ENCODE measurements at regions not wholly inside any gene's neighbourhood (a gene's known extent, or its start where the extent isn't known, plus 50 kb on each side); places are given as distances from the start of the nearest gene placed in this dataset.

DNA sequence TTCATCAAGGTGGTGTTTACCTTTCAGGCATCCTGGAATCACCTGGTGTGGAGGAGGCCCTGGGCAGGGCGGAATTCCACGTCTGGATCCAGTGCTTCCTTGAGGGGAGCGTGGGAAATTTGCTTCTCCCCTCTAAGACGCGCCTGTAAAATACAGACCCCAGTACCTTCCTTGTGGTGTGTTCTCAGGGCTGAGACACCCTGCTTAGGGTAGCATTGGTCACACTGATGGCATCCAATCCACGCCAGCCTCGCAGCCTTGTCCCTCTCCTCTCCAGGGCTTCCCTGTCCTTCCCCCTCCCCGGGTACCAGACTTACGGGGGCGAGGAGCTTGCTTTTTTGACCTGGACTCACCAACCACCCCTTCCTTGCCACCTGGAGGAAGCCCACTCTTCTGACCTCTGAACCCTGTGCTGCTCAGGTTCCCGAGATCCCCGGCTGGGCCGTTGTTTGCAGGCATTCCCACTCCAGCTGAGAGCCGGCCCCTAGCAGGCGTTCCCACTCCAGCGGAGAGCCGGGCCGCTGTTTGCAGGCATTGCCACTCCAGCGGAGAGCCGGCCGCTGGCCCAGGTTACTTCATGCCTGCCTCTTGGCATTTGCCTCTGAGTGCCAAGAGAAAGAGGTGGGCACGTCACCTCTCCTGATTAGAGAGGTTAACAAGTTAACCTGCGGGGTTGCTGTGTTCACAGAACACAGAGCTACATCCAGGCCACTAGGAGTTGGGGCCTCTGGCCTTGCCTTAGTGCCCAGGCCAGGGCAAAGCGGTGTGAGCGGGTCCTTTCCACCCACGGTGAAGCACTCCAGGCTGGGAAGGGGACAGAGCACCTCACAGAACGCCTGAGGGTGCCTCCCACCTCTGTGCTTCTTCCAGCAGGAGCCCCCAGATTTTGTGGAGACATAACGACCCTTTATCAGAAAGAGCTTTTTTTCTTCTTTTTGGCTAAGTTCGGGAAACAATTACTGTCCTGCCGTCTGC, 254.0 kb upstream of the PPP2R2D start:
- no peak for DNase-seq (ENCODE audit: extremely low read depth, low read depth)

DNA sequence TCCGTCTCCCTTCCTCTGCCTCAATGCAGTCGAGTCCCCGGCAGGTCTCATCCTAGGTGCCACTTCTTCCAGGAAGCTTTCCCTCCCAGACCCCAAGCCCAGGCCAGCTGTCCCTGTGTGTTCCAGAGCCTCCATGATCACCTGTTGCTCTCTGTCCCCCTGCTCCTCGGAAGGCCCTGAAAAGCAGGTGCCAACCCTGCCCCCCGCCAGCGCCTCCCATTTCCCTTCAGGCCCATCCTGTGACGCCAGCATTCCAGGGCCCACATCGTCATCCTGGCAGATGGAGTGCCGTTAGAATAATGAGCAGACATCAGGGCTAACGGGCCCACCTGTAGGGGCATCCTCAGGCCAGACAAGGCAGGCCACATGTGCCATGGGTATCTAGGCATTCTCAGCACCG, 253.0 kb upstream of the PPP2R2D start:
- DNase-seq (ENCODE audit: extremely low read depth, low read depth): no peak

DNA sequence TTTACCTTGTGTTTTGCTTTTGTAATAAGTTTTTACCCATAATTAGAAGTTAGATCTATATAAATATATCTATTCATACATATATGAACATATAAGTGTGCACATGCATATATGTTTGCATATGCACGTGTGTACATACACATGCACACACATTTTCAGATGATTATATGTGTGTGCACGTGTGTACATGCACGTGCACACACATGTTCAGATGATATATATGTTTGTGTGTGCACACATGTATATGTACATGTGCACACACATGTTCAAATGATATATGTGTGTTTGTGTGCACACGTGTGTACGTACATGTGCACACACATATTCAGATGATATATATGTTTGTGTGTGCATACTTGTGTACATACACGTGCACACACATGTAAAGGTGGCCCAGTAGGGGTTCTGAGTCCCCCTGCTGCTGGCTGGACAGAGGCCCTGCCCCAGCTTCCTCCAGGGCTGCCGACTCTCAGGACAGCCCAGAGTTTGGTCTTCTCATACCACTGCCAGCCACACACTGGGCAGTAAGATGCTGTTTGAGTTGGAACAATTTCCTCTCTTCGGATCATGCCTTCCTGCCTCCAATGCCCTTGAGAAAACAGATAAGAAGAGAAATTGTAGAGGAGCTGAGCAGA, 252.3 kb upstream of the PPP2R2D start:
- DNase-seq (ENCODE audit: extremely low read depth, low read depth): no peak

DNA sequence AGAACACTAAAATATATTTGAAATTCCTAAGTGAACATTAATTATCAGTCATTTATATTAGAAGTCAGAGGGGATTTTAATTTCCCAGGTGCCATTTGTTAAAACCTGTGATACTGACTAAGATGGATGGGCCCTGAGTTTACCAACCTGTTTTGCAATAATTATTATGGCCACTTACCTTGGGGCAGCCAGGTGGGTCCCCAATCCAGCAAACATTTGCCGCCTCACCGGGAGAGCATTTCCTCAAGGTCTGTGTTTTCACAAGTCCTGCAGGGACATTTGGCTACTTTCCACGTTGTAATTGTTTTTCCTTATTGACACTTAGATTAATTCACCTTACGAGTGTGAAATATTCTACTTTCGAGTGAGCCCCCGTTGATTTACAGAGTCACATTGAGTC, 251.2 kb upstream of the PPP2R2D start:
- DNase-seq (ENCODE audit: extremely low read depth, low read depth): no peak

DNA sequence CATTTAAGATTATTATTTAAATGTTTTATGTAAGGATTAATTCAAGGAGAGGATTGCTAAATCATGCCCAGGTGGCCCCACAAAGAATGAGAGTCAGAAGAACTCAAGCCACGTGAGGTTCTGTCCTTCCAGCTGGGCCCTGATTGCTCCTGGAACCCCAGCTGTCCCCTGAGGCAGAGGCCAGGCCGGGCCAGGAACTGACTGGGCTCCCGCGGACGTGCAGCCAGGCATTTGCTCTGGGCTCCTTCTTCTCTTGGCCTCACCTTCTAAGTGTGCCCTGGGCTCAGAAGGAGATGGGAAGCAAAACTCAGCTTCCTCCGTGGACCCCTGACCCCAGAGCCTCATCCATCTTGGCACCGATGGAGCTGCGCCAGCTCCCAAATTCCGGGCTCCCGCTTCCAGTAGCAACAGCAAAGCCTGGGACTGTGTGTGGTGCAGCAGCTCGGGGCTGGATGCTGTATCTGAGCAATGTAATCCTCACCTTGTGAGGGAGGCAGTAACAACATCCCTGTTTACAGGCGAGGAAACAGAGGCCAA, 250.6 kb upstream of the PPP2R2D start:
- DNase-seq (ENCODE audit: extremely low read depth, low read depth): no peak

DNA sequence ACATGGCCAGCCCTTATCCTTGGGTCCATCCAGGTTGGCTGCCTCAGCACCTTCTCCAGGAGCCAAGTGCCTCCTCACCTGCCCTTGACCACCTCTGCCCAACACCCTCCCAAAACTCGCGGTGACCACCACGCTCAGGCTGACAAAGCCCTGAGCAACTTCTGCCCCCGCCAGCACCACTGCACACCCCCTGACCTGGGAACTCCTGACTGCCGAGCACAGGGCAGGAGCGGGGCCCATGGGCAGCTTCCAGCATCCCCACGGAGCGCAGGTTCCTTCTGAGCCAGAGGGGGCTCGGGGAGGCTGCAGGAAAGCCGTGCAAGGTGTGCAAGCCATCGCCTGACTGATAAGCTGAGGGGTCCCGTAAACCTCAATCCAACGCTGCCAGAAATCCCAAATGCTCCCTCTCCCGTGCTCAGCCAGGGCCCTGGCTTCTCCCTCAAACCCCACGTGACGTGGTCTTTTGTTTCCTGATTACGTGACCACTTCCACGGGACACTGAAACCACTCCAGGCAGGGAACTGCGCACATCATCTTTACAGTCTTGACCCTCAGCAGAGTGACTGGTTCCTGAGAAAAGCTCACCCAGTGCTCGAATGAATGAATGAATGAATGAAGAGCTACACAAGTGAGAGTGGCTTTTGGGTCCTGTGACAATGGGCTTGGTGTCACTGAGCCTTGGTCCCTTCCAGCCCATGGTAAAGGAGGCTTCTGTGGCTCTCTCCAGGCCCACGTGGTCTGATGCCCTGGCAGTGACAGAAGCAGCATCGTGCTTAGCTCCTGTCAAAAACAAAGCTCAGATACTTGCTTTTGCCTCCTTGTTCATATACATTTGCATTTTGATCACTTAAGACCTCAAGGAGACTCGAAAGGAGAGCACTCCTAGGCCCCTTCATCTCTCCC, 249.8 kb upstream of the PPP2R2D start:
- DNase-seq (ENCODE audit: extremely low read depth, low read depth): no peak

DNA sequence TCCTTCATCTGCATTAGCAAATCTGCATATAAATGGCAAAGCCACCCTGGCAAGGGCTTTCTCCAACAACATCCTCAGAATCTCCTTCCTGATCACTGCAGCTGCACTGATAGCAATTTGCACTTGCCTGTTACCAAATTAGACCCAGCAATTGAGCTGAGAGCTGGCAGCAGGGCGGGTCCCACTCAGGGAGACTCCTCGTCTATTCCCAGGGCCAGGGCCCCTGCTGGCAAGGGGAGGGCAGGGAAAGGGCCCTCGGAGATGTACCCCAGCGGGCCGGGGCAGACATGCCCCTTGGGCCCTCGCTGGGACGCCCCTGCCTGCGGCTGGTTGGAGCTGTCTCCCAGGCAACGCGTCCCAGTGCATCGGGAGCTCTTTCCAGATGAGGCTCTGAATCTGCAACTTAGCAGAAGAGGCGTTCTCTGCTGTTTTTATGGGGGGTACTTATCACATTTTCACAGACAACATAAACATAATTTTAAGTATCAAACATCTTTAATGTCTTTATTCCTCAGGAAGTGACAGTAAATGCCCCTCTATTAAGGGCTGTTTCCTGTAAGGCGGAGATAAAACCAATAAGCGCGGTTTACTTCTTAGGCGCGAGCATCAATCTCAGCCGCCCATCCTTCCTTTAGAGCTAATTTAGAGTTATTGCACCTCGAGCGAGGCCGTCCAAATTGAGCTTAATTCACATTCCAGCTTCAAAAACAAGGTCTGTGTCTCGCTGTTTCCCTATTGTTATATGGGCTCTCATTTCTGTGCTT, 249.0 kb upstream of the PPP2R2D start:
- DNase-seq (ENCODE audit: extremely low read depth, low read depth): no peak

DNA sequence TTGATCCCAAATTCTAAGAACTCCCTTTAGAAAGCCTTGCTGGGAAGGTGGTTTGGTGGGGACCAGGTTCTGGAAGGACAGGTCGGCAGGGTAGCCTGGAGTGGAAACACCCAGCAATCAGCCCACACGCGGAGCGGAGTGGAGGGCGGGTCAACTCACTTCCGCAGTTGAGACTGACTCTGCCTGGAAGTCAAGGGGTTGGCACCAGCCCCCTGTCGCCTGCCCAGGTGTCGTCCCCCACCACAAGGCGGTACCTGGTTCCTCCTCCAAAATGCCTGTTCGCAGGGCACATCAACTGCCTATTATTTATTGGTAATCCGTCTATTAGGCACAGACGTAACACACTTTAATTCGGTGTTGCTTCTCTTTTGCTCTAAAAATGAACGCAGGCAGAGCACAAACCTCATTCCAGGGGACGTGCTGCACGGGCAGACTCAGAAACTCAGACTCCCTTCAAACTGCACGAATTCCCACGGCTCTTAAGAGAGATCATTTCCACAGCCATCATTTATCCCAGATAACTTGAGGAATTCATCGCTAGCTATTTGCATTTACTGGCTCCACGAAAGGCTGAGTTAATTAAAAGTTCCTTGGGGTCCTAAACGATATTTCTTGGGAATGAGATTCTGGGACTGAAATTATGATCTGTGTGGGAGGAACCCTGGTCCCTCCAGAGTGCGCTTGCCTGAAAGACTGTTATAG, 248.2 kb upstream of the PPP2R2D start:
- no peak for DNase-seq (ENCODE audit: extremely low read depth, low read depth)

DNA sequence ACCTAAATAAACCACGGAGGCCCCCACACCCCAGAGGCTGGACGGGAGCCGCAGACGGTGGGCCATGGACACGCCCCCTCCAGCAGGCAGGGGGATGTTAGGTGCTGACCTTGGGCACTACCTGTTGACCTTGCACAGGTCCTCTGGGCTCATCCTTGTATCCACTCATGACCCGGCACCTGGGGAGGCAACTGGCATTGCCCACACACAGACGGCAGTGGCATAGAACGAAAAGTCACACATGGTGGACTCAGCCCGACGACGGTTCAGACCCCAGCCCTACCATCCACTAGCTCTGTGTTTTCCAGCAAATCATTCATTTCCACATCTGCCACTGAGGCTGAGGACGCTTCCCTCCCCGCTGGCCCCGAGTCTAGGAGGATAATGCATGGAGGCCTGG, 247.7 kb upstream of the PPP2R2D start:
- no peak for DNase-seq (ENCODE audit: extremely low read depth, low read depth)

DNA sequence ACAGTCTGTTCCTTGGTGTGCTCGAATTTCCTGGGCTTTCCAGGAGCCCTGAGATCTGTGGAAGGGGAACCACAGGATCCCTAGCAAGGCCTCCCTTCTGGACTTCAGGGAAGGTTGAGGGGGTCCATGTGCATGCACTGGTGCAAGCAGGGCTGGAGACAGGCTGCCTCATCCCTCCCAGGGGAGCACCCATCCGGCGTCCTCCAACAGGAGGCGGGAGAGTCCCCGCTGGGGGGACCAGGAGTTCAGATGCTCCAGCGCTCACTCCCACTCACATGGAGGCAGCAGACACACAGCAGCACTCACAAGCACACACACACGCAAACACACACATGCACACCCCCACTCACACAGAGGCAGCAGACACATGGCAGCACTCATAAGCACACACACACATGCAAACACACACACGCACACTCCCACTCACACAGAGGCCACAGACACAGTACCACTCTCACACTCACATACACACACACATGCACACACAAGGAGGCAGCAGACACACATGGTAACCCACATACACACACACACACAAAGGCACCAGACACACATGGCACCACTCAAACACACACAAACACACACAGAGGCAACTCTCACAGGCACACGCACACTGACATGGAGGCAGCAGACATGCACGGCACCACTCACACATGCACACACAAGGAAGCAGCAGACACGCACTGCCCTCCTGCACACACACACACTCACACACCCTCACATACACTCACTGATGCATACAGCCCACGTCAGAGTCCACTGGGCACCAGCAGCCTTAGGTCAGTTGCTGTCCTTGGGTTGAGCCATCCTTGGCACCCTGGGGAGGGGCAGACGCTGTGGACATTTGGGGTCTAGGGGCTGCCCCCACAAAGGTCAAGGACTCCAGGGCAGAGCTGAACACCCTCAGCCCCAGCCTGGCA, 247.0 kb upstream of the PPP2R2D start:
- DNase-seq (ENCODE audit: extremely low read depth, low read depth): no peak

DNA sequence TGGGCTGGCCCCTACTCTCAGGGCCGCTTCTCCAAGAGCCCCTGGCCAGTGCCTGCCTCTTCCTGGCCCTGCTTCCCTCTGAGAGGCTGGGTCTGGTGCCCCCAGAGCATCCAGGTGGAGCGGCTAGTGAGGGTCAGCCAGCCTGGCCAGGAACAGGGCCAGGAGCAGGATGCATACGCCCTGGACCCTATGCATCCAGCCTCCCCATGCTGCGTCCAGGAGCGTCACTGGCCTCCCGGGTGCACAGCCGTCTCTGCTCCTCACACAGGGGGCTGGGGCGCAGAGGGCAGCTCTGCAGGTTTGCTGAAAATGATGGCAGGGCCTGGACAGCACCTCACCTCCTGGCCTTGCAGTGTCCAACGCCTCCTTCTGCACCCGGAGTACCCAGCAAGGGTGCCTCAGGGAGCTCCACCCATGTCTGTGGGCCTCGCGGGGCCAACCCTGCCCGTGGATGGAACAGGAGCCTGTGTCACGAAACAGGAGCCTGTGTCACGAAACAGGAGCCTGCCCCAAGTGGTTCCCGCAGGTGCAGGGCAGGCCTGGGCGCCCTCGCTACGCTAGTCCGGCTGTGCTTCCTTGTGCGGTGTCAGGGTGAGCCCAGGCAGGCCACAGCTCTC, 246.2 kb upstream of the PPP2R2D start:
- DNase-seq (ENCODE audit: extremely low read depth, low read depth): no peak

DNA sequence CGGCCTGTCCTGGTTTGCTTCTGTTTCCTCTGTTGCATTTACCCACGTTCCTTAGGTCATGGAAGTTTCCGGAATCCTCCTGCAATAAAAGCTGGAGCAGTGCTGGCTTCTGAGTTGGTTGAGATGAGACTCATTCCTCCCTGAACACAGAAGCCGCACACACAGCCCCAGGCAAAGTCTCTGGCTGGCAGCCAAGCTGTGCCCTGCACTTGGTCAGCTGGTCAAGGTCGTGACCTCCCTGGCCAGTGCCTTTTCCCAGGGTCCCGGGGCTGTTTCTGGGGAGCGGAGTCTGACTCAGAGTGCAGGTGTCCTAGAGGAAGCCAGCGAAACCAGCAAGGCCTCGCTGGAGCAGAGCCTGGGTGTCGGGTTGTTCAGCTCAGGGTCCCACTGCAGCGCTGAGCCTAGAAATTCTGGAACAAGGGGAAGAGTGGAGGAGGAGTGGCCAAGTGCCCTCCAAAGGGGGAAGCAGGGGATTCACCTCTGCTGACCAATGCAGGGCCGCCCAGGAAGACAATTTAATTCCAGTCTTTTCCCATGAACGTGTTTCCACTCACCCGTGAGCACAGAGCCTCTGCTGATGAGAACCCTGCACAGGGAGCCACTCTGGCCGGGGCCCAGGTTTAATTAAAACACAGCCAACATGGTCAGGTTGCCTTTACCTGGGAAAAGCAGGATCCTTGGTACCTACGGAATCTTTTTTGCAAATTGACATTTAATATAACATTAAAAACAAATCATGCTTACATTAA, 245.5 kb upstream of the PPP2R2D start:
- DNase-seq (ENCODE audit: extremely low read depth, low read depth): no peak

DNA sequence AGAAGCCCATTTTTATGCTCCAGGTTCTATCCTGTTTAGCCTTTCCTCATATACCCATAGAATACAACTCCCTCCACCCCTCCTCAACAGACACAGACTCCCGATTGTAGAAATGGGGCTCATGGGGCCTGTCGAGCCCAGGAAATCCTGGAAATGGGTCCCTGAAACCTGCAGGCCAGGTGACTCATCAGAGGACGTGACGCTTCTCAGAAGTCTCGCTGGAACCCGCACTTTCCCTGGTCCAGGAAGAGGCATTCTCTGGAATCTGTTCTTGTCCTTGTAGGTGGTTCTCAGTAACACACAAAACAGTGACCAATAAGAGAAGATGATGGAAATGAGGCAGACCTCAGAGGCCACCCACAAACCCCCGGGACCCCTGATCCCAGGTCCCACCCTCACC, 244.8 kb upstream of the PPP2R2D start:
- DNase-seq (ENCODE audit: extremely low read depth, low read depth): no peak

DNA sequence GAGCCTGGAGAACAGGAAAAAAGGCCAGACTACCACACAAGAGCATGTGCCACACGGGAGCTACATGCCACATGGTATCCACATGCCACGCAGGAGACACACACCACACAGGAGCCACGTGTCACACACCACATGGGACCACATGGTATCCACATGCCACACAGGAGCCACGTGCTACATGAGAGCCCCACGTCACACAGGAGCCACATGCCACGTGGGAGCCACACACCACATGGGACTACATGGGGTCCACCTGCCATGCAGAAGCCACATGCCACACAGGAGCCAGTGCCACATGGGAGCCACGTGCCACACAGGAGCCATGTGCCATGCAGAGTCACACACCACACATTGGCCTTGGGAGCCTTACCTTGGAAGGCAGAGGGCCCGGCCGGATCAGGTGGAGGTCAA, 244.4 kb upstream of the PPP2R2D start:
- DNase-seq (ENCODE audit: extremely low read depth, low read depth): no peak

DNA sequence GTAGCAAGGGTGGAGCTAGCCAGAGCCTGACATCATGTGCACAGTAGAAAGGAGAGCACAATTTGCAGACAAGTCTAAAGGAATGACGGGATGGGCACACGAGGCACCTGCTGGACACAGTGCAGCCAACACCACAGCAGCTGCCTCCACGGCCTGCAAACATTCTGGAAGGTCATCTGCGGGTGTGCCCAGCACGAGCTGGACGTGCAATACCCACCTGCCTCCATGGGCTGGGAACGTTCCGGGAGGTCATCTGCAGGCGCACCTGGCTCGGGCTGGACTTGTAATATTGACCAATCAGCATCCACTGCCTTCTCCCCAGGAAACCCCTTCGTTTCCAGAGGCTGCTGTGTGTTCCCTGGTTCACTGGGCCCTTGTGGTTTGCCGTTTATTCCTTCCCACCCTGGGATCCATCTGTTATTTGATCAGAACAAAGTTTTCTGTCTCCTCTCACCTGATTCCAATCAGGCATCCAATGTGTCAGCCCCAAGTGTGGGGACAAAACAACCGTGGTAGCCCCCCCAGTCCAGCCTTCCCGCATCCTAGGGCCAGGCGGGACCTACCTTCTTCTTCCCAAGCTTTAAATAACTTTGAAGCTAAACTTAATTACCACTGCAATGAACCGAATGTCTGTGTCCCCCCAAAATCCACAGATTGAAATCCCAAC, 243.4 kb upstream of the PPP2R2D start:
- DNase-seq (ENCODE audit: extremely low read depth, low read depth): no peak

DNA sequence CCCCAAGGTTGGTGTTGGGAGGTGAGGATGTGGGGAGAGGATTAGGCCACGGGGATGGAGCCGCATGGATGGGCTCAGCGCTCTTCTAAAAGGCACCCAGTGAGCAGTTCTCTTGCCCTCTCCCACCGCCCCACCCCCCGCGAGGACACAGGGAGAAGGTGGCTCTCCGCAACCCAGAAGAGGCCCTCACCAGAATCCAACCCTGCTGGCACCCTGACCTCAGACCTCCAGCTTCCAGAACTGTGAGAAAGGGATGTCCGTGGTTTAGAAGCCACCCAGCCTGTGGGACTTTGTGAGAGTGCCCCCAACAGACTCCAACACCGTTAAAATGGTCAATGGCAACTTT, 242.8 kb upstream of the PPP2R2D start:
- DNase-seq (ENCODE audit: extremely low read depth, low read depth): no peak
